ENCODE measurements at regions not wholly inside any gene's neighbourhood (a gene's known extent, or its start where the extent isn't known, plus 50 kb on each side); places are given as distances from the start of the nearest gene placed in this dataset.

DNA sequence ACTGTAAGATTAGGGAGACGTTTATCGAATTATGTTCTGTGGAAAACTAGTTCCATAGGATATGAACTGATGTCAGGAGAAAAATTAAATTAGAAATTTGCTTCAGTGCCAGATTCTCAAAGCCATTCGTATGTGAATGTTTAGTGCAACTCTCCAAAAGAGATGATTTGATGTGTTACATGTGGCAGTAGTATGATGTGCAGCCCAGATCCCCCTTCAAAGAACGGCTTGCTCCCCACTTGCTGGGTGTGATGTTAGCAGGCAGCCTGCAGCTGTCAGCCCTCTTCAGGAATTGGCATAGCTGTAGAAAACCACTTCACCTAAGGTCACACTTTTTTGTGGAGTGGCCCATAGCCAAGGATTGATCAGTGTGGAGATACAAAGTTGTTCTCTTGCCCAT is 127.0 kb upstream of the CCDC54 start:
- DNase-seq, result no peak

DNA sequence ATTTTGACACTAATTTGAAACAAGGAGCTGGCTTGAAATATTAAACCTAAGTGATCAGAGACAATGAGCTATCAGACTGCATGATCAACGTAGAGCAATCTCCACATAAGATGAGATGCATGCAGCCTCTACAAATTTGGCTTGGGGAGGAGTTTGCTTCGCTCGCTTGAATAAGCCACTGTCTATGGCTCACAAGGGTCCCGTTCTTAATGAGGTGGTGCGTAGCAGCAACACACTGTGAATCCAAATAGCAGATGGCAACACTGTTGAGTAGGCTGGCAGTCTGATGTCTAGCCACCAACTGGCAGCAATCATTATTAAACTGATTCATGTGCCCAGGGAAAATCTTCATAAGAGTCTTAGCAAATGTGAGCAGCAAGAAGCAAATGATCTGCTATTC is 125.4 kb upstream of the CCDC54 start:
- DNase-seq, result no peak

DNA sequence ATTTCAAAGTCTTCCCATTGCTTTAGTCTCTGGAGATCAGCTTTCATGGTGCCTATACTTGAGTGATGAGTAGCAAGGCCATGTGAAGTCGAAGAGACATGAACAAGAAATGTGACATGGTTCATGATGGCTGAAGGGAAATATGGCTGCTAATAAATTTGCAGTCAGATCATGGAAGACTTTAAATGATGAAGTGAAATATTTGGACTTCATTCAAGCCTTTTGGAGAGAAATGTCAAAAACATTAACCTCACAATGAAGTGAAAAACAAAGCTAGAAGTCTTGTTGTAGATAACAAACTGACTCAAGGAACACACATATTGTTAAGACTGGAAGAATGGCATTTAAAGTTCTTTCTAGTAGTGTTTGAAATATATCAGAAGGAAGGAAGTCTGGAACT is 120.3 kb upstream of the CCDC54 start:
- no peak for DNase-seq

DNA sequence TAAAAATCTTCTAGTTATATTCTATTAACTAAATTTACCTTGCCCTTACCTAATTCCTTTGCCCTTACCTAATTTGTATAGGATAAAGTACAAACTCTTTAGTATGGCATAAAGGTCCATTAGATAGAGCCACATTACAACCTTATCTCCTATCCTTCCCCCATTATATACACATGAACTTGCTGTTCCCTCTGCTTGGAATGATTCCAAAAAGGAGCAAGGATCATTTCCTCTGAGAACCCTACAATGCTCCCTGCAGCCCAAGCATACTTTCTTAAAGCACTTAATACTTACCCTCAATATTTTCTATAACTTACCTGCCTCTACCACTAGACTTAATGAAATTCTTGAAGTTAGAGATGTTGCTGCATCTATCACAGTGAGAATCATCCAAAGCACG is 118.9 kb upstream of the CCDC54 start:
- no peak for DNase-seq

DNA sequence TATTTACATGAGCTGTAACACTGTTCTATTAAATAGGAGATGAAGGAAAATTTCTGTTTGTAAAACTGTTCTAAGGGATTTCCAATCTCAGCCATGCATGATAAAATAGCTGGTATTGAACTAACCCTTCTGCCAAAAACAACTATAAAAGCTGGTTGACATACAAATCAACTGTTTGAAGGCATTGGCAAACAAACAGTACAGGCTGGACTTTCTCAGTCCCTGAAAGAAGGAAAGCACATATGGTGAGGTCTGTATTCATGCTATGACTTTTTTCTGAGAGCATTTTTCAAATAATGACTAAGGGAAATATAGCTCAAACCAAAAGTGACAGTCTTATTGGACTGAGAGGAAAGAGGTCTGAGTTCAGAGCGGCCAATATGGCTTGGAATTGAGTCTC is 117.0 kb upstream of the CCDC54 start:
- no peak for DNase-seq

DNA sequence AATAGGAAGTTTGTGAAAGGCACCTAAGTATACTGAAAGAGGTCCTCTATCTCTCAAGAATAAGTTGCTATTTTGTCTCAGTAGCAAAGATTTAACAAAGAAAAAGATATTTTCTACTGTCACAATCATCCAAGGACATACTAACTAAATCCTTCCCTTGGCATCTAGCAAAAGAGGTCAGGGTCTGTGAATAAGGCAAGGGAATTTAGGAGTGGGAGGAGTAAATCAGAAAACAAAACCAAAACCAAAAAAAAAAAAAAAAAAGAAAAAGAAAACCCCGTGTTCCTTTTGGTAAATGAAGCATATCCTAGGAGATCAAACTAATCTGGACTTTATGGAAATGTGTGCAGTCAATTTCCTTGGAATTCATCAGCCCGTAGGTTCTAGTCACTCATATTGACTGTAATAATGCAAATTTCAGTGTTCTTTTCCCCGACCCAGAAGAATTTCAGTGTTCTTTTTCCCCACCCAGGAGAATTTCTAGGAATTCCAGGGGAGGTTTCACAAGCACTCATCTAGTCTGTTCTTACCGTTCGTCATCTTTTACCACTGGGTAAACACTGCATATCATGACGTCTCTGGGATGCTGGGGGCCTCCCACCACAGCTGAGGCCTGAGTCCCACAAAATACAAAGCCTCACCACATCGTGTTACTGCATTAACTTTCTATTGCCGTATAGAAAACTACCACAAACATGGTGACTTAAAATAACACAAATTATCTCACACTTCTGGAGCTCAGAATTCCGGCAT is 113.8 kb upstream of the CCDC54 start:
- DNase-seq, result no peak

DNA sequence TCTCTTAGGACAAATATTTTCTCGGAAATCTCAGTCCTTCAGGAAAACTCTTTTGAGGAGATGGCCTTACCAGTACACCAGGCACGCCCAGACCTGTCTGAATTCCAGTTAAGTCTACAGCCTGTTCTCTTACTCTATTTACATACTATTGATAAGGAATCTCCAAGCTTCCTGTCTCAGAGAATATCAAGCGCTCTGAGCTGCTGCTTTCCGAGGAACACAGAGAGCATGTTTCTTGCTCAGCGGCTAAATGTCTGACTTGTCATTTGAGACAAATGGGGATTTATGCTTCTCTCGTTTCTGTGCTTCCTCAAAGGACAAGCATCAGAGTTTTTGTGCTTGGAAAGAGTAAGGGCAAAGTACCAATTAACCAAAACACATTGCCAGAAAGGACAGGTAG is 112.4 kb upstream of the CCDC54 start:
- no peak for DNase-seq

DNA sequence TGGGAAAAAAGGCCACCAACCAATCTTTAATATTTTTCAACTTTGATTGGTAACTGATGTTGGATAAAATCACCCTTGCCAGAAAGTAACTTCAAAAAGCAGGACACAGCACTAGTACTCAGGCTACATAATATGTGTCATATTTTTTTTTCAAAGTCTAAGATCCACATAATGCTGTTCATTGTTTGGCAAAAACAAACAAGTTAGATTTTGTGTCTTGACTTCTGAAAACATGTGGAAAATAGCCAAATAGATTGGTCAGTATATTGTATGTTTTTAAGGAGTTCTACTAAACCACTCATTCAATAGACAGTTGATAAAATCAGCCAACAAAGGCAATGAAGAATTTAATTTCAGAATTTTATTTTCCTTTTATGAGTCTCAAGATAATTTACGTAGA is 111.7 kb upstream of the CCDC54 start:
- no peak for DNase-seq

DNA sequence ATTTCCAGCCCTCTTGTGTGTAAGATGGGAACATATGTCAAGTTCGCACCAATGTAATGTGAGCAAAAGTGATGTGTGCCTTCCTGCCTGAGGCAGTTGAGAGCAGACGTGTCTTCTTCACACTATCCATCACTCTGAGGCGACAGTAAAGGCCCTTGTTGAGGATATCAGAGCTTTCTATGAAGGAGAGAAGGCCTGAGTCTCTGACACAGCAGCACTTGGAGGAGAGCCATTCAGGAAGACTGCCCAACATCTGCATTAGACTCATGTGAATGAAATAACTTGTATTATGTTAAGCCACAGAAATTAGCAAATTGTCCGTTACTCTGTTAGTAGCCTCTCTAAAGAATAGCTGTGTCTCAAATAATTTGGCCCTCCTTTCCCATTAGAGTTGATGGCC is 108.8 kb upstream of the CCDC54 start:
- no peak for DNase-seq

DNA sequence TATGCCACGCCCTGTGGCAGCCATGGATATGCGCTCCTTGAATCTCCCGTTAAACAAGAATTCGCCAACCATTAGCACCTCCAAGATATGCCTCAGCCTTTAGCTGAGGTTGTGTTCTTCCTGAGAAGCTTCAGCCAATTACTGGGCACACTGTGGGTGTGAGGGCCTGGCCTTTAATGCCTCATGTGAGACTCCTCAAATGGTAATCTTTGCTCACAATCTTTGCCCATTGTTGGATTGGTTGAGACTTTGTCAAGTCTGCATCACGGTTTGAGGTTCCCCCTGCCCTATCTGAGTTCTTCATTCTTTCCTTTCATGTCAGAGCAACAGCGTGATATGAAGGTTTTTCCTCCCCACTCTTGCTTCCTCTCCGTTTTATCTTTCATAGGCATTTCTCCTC is 108.1 kb upstream of the CCDC54 start:
- DNase-seq, result no peak

DNA sequence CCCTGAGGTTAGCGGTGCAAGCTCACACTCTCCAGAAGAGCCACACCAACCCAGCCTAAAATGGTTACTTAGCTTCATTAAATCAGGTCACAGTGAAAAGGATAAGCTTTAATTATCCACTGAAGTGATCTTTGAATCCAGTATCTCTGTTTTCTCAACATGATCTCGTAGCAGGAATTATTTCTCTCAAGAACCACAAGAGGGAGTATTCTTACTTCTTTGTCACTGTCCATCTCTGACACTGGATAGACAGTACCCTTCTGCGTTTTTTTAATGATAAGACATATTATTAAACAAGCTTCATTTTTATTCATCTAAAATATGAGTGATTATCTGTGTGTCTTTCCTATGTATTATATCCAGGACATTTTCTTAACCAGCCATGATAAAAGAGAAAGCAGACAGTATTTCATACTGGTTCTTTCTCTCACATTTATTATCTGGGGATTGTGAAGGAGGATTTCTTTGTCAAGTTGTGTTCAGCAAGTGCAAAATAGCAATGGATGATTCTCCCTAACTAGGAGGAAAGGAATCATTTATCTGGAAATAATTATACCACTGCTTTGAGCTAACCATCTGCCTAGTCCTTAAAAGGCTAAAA is 105.4 kb upstream of the CCDC54 start:
- DNase-seq, result no peak

DNA sequence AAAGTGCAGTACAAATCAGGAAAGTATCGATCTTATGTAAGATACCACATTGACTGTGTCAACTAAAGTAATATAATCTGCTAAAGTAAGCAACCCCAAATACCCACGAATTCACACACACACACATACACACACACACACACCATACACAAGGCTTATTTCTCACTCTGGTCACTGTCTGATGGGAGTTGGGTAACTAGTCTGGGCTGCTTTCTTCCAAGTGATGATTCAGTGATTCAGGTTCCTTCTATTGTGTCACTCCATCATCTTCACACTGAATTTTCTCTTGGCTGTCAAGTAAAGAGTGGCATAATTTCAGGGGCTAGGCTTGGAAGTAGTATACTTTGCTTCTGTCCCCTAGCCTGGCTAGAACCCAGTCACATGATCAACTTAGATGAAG is 104.8 kb upstream of the CCDC54 start:
- no peak for DNase-seq

DNA sequence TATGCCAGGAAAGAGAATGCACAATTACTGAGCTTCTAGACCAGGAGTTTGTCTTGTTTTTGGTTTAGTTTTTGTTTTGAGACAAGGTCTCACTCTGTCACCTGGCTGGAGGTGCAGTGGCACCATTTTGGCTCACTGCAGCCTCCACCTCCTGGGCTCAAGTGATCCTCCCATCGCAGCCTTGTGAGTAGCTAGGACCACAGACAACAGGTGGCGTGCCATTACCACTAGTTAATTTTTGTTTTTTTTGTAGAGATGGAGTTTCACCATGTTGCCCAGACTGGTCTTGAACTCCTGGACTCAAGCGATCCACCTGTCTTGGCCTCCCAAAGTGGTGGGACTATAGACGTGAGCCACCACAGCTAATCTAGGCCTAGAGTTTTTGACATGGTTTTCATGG is 104.4 kb upstream of the CCDC54 start:
- DNase-seq, result no peak

DNA sequence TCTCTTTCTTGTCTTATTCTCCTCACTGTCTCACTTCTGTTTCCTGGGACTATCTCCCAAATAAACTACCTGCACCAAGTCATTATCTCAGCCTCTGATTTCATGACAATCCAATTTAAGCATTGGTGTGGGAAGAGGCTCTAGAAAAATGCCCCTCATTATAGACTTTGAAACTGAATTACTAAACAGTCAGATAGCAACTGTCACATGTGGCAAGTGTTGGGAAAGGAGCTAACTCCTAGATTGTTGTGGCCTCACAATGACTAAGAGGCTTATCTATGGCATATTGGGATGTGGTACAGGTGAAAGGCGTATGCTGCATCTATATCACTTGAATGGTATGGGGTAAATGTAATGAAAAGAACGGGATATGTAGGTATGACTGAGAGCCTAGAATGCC is 103.5 kb upstream of the CCDC54 start:
- DNase-seq, result no peak

DNA sequence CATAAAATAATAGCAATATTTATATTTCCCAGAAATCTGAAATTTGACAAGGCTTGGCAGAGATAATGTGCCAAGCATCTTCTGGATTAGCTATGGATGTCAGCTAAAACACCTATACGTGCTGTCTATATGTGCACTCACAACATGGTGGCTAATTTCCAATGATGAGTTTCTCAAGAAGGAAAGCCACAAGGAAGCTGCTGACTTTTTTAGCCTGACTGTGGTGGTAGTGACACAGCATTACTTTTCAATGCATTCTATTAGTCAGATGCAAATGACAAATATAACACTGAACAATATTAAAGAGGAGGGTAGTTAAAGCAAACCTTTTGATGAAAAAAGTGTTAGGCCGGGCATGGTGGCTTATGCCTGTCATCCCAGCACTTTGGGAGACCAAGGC is 101.7 kb upstream of the CCDC54 start:
- DNase-seq, result no peak

DNA sequence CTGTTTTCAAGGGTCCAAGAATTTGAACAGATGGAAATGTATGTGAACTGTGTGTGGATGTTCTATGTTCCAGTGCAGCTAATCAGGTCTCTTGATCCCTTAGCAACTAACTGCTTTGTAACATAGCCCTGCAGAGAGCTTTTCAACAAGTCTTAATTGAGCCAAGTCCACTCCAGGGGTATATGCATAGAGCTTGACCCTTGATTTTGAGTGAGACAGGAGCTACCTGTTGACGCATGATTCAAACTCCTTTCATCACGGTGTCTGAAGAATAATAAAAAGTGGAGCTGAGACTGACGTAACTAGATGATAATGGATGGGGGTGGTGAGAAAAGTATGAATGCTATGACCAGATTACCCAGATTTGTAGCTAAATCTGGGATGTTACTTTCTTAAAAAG is 93.3 kb upstream of the CCDC54 start:
- DNase-seq, result no peak

DNA sequence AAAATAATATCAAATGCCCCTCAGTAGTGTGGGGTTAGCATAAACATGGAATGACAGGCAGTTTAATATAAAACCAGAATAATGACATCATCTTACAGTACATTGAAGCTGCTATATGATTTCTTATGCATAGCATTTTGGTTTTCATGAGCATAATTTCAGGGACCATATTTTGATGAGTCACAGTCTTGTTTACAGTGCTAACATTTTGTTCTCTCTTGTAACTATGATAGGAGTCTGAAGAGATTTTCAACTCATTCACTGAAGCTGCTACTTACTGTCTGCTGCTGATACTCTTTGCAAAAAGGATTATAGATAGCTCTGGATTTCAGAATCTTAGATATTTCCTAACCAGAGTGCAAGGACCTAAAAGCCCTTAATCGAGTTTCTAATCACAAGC is 92.6 kb upstream of the CCDC54 start:
- DNase-seq, result no peak

DNA sequence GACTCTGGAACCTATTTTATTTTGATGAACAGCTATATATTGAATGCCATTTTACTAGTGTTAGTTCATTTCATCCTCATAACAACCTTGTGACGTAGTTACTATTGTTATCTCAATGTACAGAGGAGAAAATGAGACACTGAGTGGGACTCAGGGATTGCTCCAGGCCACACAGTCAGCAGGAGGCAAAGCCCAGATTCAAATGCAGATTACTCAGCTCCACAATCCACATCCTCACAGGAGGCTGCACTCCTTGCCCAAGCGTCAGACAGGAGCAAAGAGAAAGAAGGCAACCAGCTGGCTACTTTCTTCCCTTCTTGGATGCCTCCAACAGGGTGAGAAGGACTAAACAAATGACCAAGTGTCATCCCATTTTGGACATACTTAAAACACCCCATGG is 92.0 kb upstream of the CCDC54 start:
- no peak for DNase-seq

DNA sequence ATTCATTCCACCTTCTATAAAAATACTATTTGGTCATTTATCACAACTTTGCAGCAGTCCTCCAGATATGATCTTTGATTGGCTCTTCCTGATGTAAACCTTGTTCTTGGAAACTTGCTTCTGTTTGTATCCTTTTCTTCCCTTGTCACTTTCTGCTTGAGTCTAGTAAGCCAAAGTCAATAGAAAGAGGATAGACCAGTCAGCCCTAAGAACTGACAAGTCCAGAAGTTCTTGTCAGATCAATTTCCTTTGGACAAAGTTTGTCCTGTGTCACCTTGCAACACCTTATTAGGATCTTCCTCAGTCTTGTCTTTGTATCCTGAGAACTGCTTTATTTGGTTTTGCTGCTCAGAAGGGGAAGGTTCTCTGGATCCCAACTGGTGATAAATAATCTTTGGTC is 87.9 kb upstream of the CCDC54 start:
- no peak for DNase-seq

DNA sequence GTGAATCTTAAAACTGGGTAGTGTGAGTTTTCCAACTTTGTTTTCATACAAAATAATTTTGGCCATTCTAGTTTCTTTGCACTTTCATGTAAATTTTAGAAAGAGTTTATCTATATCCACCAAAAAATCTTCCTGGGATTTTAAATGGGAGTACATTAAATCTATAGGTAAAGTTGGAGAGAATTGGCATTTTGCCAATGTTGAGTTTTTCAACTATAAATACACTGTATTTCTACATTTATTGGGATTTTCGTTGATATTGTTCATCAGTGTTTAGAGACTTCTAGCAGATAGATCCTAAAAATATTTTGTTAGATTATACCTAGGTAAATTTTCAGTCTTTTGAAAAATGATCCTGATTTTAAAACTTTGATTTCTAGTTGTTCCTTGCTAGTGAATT is 83.1 kb upstream of the CCDC54 start:
- DNase-seq, result no peak

DNA sequence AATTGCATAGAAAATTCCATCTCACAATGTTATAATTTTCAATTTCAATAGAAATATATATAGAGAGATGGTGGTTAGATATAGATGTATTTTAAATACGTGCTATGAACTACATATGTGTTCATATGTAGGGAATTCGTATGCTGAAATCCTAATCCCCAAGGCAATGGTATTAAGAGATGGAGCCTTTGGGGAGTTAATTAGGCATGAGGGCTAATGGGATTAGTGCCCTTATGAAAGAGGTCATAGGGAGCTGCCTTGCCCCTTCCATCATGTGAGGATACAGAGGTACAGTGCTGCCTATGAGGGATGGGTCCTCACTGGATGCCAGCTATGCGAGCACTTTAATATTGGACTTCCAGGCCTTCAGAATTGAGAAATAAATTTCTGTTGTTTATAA is 79.6 kb upstream of the CCDC54 start:
- DNase-seq, result no peak

DNA sequence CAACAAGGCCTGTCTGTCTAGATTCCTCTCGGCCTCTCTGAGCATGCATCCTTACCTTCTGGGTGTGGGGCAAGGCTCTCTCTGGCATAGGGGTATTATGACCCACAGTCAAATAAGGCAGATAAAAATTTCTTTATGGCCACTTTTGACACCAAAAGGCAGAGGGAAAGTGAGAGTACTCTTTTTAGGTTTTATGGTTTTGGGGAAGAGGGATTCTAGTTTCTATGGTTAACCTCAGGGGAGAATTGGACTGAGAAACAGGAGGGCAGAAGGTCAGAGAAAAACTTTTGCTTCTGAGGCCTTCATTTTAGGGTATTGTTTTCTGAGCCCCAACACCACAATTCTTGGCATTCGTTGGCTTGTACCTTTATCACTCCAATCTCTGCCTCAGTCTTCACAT is 70.0 kb upstream of the CCDC54 start:
- no peak for DNase-seq

DNA sequence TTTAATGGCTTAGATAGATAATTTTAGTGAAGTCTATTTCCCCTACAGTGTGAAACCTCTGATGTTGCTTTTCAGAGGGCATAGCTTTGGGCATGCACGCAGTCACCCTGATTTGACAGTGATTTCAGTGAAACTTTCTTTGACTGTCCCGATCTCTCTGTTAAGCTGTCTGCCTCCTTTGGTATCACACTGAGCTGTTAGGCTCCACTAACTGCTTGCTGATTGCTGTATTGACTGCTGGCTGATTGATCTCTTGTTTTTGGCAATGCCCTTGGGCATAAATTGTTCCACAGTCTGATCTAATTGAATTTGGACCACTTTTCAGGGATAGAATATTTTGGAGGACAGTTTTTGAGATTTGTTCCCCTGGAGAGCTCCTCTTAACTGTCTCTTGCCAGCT is 68.5 kb upstream of the CCDC54 start:
- DNase-seq, result no peak

DNA sequence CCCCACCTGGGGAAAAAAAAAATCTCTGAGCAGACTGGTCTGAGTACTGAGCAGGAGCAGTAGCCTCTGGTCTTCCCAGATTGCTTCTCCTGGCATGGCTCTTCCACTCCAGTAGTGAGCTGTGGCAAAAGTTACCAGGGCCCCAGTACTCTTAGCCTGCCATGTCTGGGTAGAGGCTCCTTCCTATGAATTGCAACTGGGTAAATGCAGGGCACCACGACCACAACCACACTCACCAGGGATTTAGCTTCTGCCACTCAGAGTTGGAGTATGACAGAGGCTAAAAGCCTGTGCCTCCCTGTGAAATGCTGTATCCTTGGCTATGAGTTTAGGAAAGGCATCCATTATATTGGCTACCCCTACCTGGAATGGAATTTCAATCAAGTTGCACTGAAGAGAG is 67.9 kb upstream of the CCDC54 start:
- DNase-seq, result no peak

DNA sequence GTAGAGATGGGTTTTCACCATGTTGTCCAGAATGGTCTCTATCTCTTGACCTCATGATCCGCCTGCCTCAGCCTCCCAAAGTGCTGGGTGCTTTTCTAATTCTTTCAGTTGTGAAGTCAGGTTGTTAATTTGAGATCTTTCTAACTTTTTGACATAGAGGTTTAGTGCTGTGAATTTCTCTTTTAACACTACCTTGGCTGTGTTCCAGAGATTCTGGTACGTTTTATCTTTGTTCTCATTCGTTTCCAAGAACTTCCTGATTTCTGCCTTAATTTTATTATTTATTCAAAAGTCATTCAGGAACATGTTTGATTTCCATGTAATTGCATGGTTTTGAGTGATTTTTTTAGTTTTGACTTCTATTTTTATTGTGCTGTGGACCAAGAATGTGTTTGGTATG is 63.5 kb upstream of the CCDC54 start:
- no peak for DNase-seq
